GM19239 (cell line): ENCODE measurements at regions not wholly inside any gene's neighbourhood (a gene's known extent, or its start where the extent isn't known, plus 50 kb on each side); places are given as distances from the start of the nearest gene placed in this dataset.
"Not testable (repeated sequence)": the region's sequence is repeated elsewhere in the genome, so short reads cannot be mapped to it uniquely, and the experiment has no call there.

Experiments
- DNase-seq: peaks from one replicate; pipeline ENCODE4 v3.0.0; 2011; ENCODE audit warnings: low spot score; ENCODE audit not compliant: insufficient read length
- FAIRE-seq: peaks from 2 replicates; lab custom pipeline; 2011; peaks lifted over from hg19 to GRCh38; lab: Jason Lieb, UNC

GRCh38 chr3:8325833-8326232 lies 175.8 kb upstream of the LMCD1 start:
- FAIRE-seq, DNase-seq: not testable (repeated sequence)

DNA sequence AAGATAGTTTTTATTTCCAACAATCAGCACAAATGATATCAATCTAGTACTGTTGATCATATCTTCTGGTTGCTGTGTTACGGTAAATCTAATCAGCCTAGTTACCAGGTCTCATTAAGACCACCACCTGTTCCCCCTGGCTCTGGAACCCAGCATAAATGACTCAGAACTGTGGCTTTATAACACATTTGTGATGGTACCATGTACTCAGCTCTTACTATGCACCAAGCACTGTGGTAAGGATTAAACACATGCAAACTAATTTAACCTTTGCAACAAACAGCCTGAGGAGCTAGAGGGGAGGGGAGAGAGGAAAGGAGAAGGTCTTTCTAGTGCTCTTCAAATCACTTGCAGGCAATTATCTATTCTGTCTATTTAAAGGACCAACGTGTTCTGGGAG lies 173.9 kb upstream of the LMCD1 start:
- DNase-seq (no peak), FAIRE-seq (no peak)

DNA sequence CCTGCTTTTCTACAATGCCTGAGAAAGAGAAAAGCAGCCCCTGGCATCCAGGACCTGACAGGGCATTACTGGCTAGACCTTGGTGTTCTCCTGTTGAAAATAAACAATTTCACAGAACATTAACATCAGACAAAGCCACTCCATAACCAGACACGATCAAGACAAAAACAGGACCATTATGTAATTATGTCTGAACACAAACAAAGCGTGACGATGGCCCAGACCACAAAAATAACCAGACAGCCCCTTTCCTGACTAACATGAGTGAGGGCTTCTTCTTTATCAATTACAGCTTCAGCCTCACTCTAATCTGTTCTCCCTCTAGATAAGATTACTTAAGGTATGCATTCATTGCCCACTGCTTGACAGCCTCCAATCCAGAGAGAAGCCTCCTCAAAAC lies 172.7 kb upstream of the LMCD1 start:
- DNase-seq (no peak), FAIRE-seq (no peak)

- DNase-seq (no peak), FAIRE-seq (no peak)
Observed at GRCh38 chr3:8329598-8329997, 172.0 kb upstream of the LMCD1 start.

- FAIRE-seq (no peak), DNase-seq (no peak)
Observed at GRCh38 chr3:8336456-8336855, 165.2 kb upstream of the LMCD1 start.

- no peak for DNase-seq
- FAIRE-seq: no peak
Observed at GRCh38 chr3:8338424-8338823, 163.2 kb upstream of the LMCD1 start.

GRCh38 chr3:8341821-8342247 lies 159.8 kb upstream of the LMCD1 start:
- no peak for DNase-seq
- FAIRE-seq: no peak

- DNase-seq: no peak
- no peak for FAIRE-seq
Observed at GRCh38 chr3:8343058-8343457, 158.6 kb upstream of the LMCD1 start.

- no peak for DNase-seq
- FAIRE-seq: no peak
Observed at GRCh38 chr3:8345398-8345797, 156.2 kb upstream of the LMCD1 start.

- FAIRE-seq: no peak
Observed at GRCh38 chr3:8348076-8348475, 153.5 kb upstream of the LMCD1 start.

GRCh38 chr3:8352475-8352874 lies 149.1 kb upstream of the LMCD1 start:
- FAIRE-seq: no peak
- DNase-seq: no peak

More at GRCh38 chr3:8348076-8348475, 153.5 kb upstream of the LMCD1 start:
- no peak for DNase-seq

GRCh38 chr3:8353364-8353763 lies 148.3 kb upstream of the LMCD1 start:
- DNase-seq (no peak), FAIRE-seq (no peak)

- DNase-seq: no peak
- no peak for FAIRE-seq
Observed at GRCh38 chr3:8355346-8355745, 146.3 kb upstream of the LMCD1 start.

GRCh38 chr3:8356066-8356465 lies 145.6 kb upstream of the LMCD1 start:
- FAIRE-seq, DNase-seq: not testable (repeated sequence)

DNA sequence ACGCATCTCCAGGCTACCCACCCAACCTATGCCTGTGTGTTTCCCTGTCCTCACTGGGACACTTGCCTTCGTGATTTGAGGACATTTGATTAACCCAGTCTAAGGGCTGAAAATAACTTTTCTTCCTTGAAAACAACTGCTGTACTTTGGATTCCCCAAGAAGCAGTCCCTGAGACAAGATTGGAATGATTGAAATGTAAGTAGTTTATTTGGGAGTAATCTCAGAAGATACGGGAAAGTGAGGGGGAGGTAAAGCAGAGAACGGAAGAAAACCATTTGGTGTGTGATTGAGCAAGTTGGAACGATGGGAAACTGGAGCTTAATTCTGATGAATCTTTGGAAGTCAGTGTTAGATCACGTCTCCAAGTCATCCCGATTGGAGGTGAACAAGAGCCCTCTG lies 143.8 kb upstream of the LMCD1 start:
- DNase-seq: no peak
- FAIRE-seq: no peak

- FAIRE-seq: no peak
- no peak for DNase-seq
Observed at GRCh38 chr3:8359133-8359532, 142.5 kb upstream of the LMCD1 start.

- no peak for FAIRE-seq
- no peak for DNase-seq
Observed at GRCh38 chr3:8363200-8363599, 138.4 kb upstream of the LMCD1 start.

- no peak for FAIRE-seq
- DNase-seq: no peak
Observed at GRCh38 chr3:8365541-8365940, 136.1 kb upstream of the LMCD1 start.

DNA sequence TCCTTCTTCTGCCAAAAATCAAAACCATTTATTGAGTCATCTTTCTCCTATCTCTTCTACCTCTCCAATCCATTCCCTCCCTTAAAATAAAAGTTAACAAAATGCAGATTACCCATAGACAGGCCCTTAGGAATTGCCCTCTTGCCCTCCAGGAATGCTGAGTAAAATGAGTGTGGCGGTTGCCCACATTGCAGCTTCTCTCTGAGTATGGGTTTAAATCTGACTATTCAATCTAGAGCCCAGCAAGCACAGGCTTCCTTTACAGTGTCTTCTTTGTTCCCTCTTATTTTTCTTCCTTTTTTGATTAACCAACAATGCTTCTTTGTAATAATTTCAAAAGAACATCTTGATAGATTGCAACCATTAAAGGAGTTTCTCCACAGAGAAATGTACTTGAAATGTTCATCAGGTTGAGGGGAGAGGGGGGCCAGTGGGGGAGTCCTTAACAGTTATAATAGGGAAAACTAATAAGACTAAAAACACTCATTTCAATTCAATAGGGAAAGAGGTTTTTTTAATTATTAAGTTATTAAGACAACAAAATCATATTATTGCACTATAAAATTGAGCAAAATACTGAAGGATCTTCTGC lies 135.3 kb upstream of the LMCD1 start:
- no peak for DNase-seq
- no peak for FAIRE-seq

DNA sequence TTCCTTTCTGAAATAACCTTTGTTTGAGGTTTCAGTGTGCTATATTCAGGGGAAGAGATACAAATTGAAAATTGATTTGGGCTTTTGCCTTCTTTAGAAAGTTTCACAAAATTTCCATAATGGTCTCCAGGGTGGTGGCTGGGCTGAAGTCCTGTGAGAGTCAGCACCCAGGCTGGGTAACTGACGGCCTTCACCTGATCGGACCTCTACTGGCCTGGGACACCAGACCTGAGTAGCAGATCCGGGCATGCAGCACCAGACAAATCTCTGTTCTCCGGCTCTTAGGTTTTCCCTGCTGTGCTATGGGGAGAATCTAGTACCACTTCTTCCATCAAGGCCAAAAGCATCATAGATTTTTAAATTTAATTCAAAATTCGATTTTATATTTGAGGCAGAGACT lies 133.0 kb upstream of the LMCD1 start:
- DNase-seq (no peak), FAIRE-seq (no peak)

- no peak for FAIRE-seq
Observed at GRCh38 chr3:8369638-8370037, 132.0 kb upstream of the LMCD1 start.

GRCh38 chr3:8371085-8371551 lies 130.5 kb upstream of the LMCD1 start:
- DNase-seq: no peak
- FAIRE-seq: no peak

More at GRCh38 chr3:8369638-8370037, 132.0 kb upstream of the LMCD1 start:
- DNase-seq: no peak
